GM10266 (cell line): ENCODE measurements at regions not wholly inside any gene's neighbourhood (a gene's known extent, or its start where the extent isn't known, plus 50 kb on each side); places are given as distances from the start of the nearest gene placed in this dataset.

Experiments used
- DNase-seq: peaks from one replicate; pipeline ENCODE4 v3.0.0; 2012; ENCODE audit errors: extremely low spot score
- TF ChIP-seq, protein P1 (sequence below): IDR thresholded peaks from 2 replicates; pipeline ENCODE4 v1.5.1; 2012; ENCODE audit warnings: mild to moderate bottlenecking, low read depth; ENCODE audit not compliant: control insufficient read depth, insufficient read depth; ENCODE audit errors: missing control alignments

DNA sequence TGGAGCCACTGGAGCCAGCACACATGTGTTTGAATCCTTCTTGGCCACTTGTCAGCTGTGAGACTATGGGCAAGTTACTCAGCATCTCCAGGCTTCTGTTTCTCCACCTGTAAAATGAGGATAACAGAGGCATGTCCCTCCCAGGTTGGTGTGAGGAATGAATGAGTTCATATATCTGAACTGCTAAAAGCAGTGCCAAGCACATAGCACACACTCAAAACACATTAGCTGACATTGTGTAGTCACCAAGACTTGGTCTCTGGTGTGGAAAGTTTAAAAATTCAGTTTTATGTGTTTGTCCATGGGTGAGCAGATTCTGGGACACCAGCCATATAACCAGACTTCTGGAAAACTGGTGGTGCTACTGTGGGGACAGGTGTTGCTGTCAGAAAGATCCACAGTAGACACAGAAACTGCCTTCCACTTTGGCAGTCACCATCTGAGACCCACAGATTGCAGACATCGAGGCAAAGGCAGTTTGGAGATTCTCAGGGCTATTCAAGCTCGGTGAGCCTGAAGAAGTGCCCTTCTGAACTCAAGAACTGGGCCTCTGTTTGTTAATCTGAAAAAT, 115.8 kb downstream of the MRPL14 start:
- TF ChIP-seq, protein P1, sequence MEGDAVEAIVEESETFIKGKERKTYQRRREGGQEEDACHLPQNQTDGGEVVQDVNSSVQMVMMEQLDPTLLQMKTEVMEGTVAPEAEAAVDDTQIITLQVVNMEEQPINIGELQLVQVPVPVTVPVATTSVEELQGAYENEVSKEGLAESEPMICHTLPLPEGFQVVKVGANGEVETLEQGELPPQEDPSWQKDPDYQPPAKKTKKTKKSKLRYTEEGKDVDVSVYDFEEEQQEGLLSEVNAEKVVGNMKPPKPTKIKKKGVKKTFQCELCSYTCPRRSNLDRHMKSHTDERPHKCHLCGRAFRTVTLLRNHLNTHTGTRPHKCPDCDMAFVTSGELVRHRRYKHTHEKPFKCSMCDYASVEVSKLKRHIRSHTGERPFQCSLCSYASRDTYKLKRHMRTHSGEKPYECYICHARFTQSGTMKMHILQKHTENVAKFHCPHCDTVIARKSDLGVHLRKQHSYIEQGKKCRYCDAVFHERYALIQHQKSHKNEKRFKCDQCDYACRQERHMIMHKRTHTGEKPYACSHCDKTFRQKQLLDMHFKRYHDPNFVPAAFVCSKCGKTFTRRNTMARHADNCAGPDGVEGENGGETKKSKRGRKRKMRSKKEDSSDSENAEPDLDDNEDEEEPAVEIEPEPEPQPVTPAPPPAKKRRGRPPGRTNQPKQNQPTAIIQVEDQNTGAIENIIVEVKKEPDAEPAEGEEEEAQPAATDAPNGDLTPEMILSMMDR, result no peak
- DNase-seq, result no peak

DNA sequence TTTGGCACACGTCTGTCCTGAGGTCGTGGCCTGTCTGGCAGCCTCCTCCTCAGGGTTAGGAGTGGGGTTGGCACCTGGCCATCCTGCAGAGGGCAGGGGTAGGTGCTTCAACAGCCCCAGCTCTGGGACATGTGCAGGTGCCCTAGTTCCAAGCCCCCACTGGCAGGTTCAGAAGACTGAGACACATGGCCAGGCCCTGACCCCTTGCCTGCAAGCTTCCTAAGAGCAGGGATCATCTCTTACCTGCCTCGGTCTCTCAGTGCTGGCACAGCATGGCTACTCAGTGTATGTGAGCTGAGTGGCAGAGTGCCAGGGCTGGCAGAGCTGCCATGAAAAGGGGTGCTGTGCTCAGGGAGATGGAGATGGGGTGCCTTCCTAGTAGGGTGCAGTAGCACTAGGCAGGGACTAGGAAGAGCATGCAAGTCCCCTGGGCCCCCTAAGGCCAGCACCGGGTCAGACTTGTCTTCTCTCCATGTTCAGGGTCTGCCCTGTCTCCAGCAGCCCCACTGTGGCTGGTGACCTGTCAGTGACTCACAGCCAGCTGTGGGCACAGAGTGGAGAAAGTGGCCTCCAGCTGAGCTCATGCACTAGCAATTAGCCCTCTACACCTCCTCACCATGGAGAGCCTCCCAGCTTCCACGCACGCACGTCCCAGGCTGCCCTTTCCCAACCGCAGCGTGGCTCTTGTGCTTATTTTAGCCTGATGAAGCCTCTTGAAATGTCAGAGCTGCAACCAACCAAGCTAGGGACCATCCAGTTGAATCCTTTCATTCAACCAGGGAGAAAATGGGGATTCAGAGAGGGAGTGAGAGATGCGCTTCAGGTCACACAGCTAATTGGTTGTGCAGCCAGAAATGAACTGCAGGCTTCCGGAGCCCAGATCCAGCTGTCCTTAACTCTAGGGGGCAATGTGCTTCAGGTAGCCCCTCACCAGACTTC, 116.6 kb downstream of the MRPL14 start:
- TF ChIP-seq, protein P1, result no peak
- no peak for DNase-seq

DNA sequence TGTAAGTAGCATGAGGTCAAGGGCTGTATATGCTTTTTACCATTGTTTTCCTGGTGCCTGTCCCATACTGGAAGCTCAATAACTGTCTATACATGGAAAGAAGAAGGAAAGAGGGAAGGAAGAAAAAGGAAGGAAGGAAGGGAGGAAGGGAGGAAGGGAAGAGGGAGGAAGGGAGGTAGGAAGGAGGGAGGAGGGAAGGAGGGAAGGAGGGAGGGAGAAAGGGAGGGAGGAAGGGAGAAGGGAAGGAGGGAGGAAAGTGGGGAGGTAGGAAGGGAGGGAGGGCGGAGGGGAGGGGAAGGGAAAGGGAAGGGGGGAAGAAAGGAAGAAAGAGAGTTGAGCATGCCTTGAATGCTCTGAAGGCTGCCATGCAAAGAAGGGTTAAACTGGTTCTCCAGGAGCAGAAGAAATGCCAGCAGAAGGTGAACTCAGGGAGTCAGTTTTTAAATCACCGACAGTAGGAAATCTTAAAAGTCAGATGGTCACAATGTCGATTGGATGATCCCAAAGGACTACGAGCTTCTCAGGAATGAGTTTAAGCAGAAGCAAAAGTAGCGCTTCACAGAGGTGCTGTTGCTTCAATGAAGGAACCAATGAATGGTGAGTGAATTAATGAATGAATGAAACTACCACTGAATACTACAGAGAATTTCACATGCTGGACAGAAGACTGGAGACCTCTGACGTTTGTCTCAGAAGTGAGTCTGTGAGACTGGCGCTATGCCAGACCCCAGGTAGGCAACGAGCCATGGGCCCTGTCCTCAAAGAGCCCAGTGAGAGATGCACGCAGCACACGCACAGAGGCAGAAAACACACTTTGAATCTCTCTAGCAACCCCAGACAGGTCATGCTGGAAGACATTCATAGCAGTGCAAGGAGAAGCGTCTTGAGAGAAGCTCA, 117.6 kb downstream of the MRPL14 start:
- TF ChIP-seq, protein P1, result no peak
- no peak for DNase-seq

DNA sequence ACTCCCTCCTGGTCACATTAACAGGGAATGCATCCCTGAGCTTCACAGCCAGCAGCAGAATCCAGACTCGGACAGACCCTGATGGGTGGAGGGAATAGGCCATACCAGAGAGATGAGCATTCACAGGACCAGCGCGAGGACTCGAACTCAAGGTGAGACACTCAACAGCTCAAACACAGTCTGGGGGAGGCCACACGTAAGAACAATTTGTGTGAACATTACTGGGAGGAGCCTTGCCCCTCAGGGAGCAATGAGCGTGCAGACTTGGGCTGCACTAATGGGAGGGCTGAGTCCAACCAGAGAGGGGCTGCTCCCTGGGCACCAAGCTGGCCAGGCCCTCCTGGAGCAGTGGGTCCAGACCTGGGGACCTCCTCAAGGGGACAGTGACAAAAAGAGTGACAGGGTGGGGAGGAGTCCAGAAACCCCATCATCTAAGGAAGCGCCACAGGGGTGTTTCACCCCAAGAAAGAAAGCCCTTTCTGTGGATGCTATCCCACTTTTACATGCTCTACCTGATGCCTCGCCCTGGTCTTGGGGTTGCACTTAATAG, 118.4 kb downstream of the MRPL14 start:
- no peak for DNase-seq
- TF ChIP-seq, protein P1, result no peak

DNA sequence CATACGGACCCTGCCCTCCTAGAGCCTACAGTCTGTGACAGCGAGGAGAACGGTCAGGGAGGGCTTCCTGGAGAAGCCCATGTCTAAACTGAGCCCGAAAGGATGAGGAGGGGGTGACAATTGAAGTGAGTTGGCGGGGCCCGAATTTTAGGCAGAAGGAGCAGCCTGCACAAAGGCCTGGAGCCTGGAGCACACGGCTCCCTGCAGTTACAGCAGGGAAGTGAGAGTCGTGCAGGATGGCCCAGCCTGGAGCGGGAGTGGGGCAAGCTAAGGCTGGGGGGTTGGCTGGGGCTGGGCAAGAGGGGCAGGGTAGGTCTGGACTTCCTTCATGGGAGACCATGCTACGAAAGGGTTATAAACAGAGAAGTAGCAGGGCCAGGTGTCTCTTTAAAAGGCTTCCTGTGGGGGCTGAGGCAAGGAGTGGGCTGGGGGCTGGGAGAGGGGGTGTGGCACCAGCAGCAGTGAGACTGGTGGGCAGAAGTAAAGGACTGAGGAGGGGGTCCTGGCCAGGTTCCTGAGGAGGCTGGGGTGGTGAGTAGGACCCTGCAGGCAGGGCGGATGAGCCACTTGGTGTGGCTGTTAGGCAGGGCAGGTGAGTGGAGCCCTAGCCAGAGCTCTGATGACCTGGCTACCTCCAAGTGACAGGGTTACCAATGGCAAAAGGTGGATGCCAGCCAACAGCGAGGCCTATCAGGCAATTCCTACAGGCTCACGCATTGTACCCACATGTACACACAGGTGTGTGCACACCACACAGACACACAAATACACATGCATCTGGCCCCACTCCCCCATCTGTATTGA, 119.2 kb downstream of the MRPL14 start:
- no peak for DNase-seq
- TF ChIP-seq, protein P1, result no peak

DNA sequence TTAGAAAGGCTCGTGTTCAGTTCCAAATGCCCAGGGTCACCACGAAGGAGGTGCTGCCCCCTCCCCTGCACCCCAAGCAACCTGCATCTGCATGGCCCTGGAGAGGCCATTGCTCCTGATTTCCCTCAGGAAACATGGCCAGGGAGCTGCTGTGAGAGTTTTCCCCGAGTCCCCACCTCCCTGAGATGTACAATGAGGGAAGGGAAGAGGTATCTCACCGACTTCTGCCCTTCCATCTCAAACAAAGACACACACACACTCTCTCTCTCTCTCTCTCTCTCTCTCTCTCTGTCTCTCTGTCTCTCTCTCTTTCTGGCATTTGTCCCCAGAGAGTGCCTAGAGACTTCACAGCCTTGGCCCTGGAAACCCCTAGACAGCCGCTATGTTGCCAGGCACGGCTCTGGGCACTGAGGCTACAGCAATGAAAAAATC, 120.4 kb downstream of the MRPL14 start:
- TF ChIP-seq, protein P1, result no peak
- no peak for DNase-seq
